B cell (primary cell): ENCODE measurements at regions not wholly inside any gene's neighbourhood (a gene's known extent, or its start where the extent isn't known, plus 50 kb on each side); places are given as distances from the start of the nearest gene placed in this dataset.

Source experiments
- ATAC-seq: fragments of 200-7000 bp; cut with Tn5 transposase; one replicate; pipeline ENCODE4 v1.10.0; 2021; ENCODE audit warnings: low read depth, mild to moderate bottlenecking, moderate number of reproducible peaks, moderate library complexity
- CTCF ChIA-PET: fragments of 350-600 bp; sonication (Branson Sonifier 250); formaldehyde crosslinking; loops from one replicate; lab custom pipeline; 2021; ENCODE audit warnings: antibody characterized with exemption, inconsistent platforms; lab: Charles Lee
- POLR2A ChIA-PET: fragments of 350-600 bp; sonication (Branson Sonifier 250); formaldehyde crosslinking; loops from one replicate; lab custom pipeline; 2021; ENCODE audit warnings: antibody characterized with exemption; lab: Charles Lee
- DNase-seq: peaks from one replicate; pipeline ENCODE4 v3.0.0; 2013
- H2AFZ ChIP-seq: 2 replicates; pipeline ENCODE4 v1.6.1; 2012; ENCODE audit warnings: mild to moderate bottlenecking, low read depth, low read length; ENCODE audit not compliant: insufficient read depth, poor library complexity, severe bottlenecking
- H3K27ac ChIP-seq, 2 donors: 1 replicate in 1 of 2; 2 replicates in 1 of 2; pipeline ENCODE4 v1.5.1; 2012 to 2013; ENCODE audit warnings: low read length in 2 of 2, mild to moderate bottlenecking in 2 of 2, moderate library complexity in 1 of 2
- H3K27me3 ChIP-seq, 4 experiments: fragments of 200-600 bp in 1 of 4; sonication (generic) in 1 of 4; replicated peaks in 1 of 4; 1 replicate in 2 of 4; 2 replicates in 2 of 4; pipeline versions ENCODE4 v1.6.1 to v1.7.0; 2013 to 2016; ENCODE audit warnings: low read length in 3 of 4, mild to moderate bottlenecking in 2 of 4, mixed read lengths in 1 of 4, moderate library complexity in 1 of 4; ENCODE audit not compliant: insufficient read depth in 4 of 4, control insufficient read depth in 3 of 4; ENCODE audit errors: control extremely low read depth in 1 of 4
- H3K36me3 ChIP-seq, 2 experiments: replicated peaks in 1 of 2; 1 replicate in 1 of 2; 2 replicates in 1 of 2; pipeline versions ENCODE4 v1.6.1 to v1.7.1; 2013; ENCODE audit warnings: low read length in 1 of 2; ENCODE audit not compliant: insufficient read depth in 2 of 2, control insufficient read depth in 1 of 2; ENCODE audit errors: control extremely low read depth in 1 of 2, extremely low read depth in 1 of 2
- H3K4me1 ChIP-seq, 2 donors: fragments of 200-600 bp in 1 of 2; sonication (generic) in 1 of 2; 1 replicate in 1 of 2; 2 replicates in 1 of 2; pipeline versions ENCODE4 v1.5.1 to v1.6.1; 2013 to 2017; ENCODE audit warnings: low read length in 2 of 2; ENCODE audit not compliant: control insufficient read depth in 2 of 2, insufficient read depth in 2 of 2
- H3K4me2 ChIP-seq: replicated peaks from 2 replicates; pipeline ENCODE3; 2012; ENCODE audit warnings: mild to moderate bottlenecking, low read depth, low read length; ENCODE audit not compliant: poor library complexity, severe bottlenecking
- H3K4me3 ChIP-seq, 5 experiments: fragments of 200-600 bp in 1 of 5; sonication (generic) in 1 of 5; 1 replicate in 3 of 5; 2 replicates in 2 of 5; pipeline versions ENCODE4 v1.5.1 to v1.7.0; 2011 to 2016; ENCODE audit warnings: low read length in 4 of 5, mild to moderate bottlenecking in 4 of 5, low read depth in 2 of 5, control low read depth in 1 of 5, moderate library complexity in 1 of 5; ENCODE audit not compliant: insufficient read depth in 1 of 5; ENCODE audit errors: control extremely low read depth in 1 of 5, extremely low read depth in 1 of 5
- H3K79me2 ChIP-seq: fragments of 200-600 bp; sonication (generic); one replicate; pipeline ENCODE4 v1.6.0; 2016; ENCODE audit warnings: low read length; ENCODE audit not compliant: control insufficient read depth, insufficient read depth
- H3K9ac ChIP-seq: fragments of 200-600 bp; sonication (generic); 2 replicates; pipeline ENCODE4 v1.6.1; 2017; ENCODE audit warnings: mild to moderate bottlenecking, low read length, moderate library complexity
- H3K9me3 ChIP-seq, 3 donors: one replicate each; pipeline versions ENCODE4 v1.6.1 to v1.7.1; 2013; ENCODE audit warnings: low read length in 2 of 3; ENCODE audit not compliant: control insufficient read depth in 2 of 3, insufficient read depth in 1 of 3; ENCODE audit errors: control extremely low read depth in 1 of 3
- H4K20me1 ChIP-seq: 2 replicates; pipeline ENCODE4 v1.6.0; 2012; ENCODE audit warnings: mild to moderate bottlenecking, low read length; ENCODE audit not compliant: insufficient read depth, control insufficient read depth, poor library complexity, severe bottlenecking
- H3K27ac Mint-ChIP-seq: one replicate; pipeline ENCODE4 v1.8.0; 2021; ENCODE audit warnings: mixed read lengths
- H3K27me3 Mint-ChIP-seq: one replicate; pipeline ENCODE4 v1.8.0; 2021; ENCODE audit warnings: mixed read lengths
- H3K4me1 Mint-ChIP-seq: one replicate; pipeline ENCODE4 v1.8.0; 2021; ENCODE audit warnings: mixed read lengths
- H3K4me3 Mint-ChIP-seq: one replicate; pipeline ENCODE4 v1.8.0; 2021; ENCODE audit warnings: mixed read lengths
- H3K9me3 Mint-ChIP-seq: one replicate; pipeline ENCODE4 v1.8.0; 2022; ENCODE audit warnings: mixed read lengths; ENCODE audit not compliant: insufficient read depth
- EZH2 ChIP-seq: IDR thresholded peaks from 2 replicates; pipeline ENCODE4 v1.6.1; 2012; ENCODE audit warnings: borderline replicate concordance, low read depth, mild to moderate bottlenecking, moderate library complexity, low read length; ENCODE audit not compliant: insufficient read depth, poor library complexity, severe bottlenecking
- WGBS: methylation state at CpG from one replicate; pipeline ENCODE4 v1.1.5; 2013; ENCODE audit warnings: missing lambda C conversion rate; ENCODE audit not compliant: insufficient coverage; 5-methylcytosine and 5-hydroxymethylcytosine counted together
- intact Hi-C: fragments of 100-400 bp; cut with micrococcal nuclease; formaldehyde crosslinking; loops from one replicate; pipeline ENCODE4 v1.10.0; 2022
- TF ChIP-seq, protein P1 (sequence below): fragments of 200-600 bp; IDR thresholded peaks from one replicate; pipeline ENCODE4 v1.8.0; 2022; ENCODE audit warnings: antibody characterized with exemption, mild to moderate bottlenecking

DNA sequence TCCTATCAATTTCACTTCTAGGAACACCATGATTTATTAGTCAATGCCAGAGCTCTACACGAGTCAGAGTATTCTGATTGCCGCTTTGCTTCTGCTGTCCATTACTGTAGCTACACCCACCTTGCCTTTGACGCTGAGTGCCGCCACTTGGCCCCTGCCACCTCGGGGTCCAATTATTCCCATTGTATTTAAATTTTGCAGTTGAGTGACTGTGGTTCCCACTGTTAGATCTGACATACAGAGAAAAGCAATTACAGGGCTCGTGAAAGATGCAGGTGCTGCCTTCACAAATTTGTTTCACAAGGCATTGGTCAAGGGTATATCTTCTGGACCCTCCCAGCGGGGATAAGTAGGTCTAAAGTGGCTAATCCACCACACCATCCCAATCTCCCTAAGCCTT, 428.9 kb downstream of the SIPA1L2 start:
- ChIA-PET POLR2A (no interaction called here), CTCF (no interaction called here)
- H3K27me3 Mint-ChIP-seq: peaks cover 9% of the 10 kb centered on the region
- no peaks in the 10 kb centered on the region for H3K4me1 ChIP-seq
- DNase-seq (no peak), ATAC-seq (no peak)
- 86% methylated on average over 3 of the region's 7 CpGs for WGBS
- TF ChIP-seq EZH2: no peak
- TF ChIP-seq, protein P1, sequence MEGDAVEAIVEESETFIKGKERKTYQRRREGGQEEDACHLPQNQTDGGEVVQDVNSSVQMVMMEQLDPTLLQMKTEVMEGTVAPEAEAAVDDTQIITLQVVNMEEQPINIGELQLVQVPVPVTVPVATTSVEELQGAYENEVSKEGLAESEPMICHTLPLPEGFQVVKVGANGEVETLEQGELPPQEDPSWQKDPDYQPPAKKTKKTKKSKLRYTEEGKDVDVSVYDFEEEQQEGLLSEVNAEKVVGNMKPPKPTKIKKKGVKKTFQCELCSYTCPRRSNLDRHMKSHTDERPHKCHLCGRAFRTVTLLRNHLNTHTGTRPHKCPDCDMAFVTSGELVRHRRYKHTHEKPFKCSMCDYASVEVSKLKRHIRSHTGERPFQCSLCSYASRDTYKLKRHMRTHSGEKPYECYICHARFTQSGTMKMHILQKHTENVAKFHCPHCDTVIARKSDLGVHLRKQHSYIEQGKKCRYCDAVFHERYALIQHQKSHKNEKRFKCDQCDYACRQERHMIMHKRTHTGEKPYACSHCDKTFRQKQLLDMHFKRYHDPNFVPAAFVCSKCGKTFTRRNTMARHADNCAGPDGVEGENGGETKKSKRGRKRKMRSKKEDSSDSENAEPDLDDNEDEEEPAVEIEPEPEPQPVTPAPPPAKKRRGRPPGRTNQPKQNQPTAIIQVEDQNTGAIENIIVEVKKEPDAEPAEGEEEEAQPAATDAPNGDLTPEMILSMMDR: no peak
- no peak overlapping the region for H3K4me3 Mint-ChIP-seq
- no peak overlapping the region for H3K27ac ChIP-seq
- no peak overlapping the region for H3K9ac ChIP-seq
- H4K20me1 ChIP-seq: no peaks in the 10 kb centered on the region
- no peaks in the 10 kb centered on the region for H3K27me3 ChIP-seq
- H3K36me3 ChIP-seq: no peaks in the 10 kb centered on the region
- H3K4me3 ChIP-seq: no peak overlapping the region
- no peak overlapping the region for H2AFZ ChIP-seq
- H3K79me2 ChIP-seq: no peaks in the 10 kb centered on the region
- no peaks in the 10 kb centered on the region for H3K4me1 Mint-ChIP-seq
- no peak overlapping the region for H3K27ac Mint-ChIP-seq
- H3K9me3 Mint-ChIP-seq: peaks cover 10% of the 10 kb centered on the region
- H3K4me2 ChIP-seq: no peak overlapping the region
- intact Hi-C loops: no loop called here
- H3K9me3 ChIP-seq: peaks cover 0 to 8% (median 1%) of the 10 kb centered on the region in 3 donors

DNA sequence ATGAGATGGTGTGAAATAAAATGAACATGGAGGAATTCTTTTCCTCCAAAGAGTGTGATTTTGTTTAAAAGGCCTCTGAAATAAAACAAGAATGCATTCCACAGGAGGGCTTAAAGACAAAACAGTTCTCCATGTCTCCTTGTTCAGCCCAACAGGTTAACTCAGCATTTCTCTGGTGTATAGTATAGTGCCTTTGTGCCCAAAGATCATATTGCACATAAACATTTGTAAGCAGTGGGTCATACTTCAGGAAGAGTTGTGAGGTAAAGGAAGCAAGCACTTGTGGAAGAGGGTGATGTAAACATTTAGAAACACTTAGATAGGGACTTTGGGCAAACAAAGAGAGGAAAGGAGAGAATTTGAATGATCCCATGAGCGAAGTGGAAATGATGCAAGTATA, 433.9 kb downstream of the SIPA1L2 start:
- Histone ChIP-seq H3K79me2 (no peaks in the 10 kb centered on the region), H2AFZ (no peak overlapping the region), H3K27me3 (no peaks in the 10 kb centered on the region), H3K4me3 (no peak overlapping the region), H3K4me1 (no peaks in the 10 kb centered on the region), H3K36me3 (no peaks in the 10 kb centered on the region), H3K9me3 (peaks cover 0 to 2% (median 0%) of the 10 kb centered on the region in 3 donors), H3K4me2 (no peak overlapping the region), H3K9ac (no peak overlapping the region), H3K27ac (no peak overlapping the region), H4K20me1 (no peaks in the 10 kb centered on the region)
- H3K4me1 Mint-ChIP-seq: no peaks in the 10 kb centered on the region
- intact Hi-C loops: no loop called here
- WGBS: no CpG with 5 or more reads among the region's 1 CpG
- POLR2A ChIA-PET: no interaction called here
- H3K27me3 Mint-ChIP-seq: peaks cover 9% of the 10 kb centered on the region
- CTCF ChIA-PET: no interaction called here
- H3K27ac Mint-ChIP-seq: no peak overlapping the region
- ATAC-seq (no peak), DNase-seq (no peak)
- no peak overlapping the region for H3K4me3 Mint-ChIP-seq
- H3K9me3 Mint-ChIP-seq: peaks cover 3% of the 10 kb centered on the region
- TF ChIP-seq, protein P1: no peak
- no peak for TF ChIP-seq EZH2
